GM21619 (cell line): ENCODE measurements at regions not wholly inside any gene's neighbourhood (a gene's known extent, or its start where the extent isn't known, plus 50 kb on each side); places are given as distances from the start of the nearest gene placed in this dataset.

Source experiments
- ATAC-seq: cut with Tn5 transposase; IDR thresholded peaks from one replicate; pipeline ENCODE4 v1.9.1; 2021; ENCODE audit not compliant: unreplicated experiment

DNA sequence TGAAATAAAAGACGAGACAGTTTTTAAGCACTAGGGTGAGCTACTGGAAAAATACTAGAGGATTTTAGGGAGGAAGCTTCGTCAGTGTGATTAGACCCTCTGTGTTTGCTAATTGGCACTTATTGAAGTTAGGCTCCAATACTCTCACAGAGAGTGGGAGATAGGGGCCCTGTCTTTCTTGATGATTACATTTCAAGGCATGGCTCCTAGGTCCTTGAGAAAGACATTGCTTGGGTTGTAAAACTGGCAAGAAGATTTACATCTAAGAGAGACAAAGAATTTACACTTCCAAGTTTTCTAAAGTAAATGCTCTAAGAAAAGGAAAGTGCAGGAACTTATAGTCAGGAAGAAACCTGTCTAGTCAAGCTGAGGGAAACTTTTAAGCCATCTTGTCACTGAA, 183.2 kb downstream of the C12orf50 start:
- ATAC-seq, result no peak

GRCh38 chr12:87841935-87842334, 187.3 kb downstream of the C12orf50 start:
- ATAC-seq, result no peak

DNA sequence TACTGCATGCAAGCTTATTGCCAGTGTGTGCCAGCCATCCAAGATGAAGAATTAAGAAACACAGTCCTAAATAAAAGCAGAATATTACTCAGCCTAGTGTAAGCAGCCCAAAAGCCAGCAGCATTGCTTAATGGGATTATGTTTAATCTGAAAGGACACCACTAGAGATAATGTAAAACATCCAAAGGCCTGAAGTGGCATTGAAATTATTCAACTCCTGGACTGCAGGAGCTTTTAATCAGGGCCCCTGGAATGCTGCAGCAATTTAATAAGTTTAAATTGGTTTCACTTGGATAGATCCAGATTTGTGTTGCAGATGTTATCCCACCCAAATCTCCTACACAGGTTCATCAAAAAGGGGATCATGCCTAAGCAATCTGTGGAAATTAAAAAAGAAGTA, 193.0 kb downstream of the C12orf50 start:
- ATAC-seq, result no peak

GRCh38 chr12:87828382-87828973, 200.7 kb downstream of the C12orf50 start:
- ATAC-seq, result no peak

DNA sequence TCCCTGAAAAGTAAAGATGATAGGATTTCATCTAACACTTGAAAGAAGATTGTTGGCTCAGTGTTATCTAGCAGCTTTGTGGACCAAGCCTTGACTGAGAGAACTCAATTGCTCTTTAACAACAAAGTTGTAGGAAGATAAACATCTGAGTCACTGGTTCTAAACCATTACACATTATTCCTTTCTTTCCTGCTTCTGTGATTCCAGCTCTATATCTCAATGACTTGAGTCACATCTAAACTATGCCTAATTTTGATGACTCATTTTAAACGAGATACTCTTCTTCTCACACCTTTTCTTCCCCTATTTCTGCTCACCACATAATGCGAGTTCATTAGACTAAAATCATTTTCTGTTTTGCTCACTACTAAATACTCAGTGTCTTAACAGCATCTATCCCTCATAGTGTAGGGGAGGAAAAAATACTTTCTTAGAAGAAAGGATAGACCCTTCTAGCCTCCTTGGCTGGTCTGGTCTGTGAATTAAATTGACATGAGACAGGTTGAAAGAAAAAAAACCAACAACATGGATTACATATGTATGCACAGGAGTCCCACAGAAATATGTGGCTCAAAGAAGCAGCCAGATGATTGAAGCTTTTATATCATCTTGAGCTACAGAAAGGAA, 201.4 kb downstream of the C12orf50 start:
- ATAC-seq, result no peak

- ATAC-seq, result no peak
Observed at GRCh38 chr12:87822923-87823322, 206.3 kb downstream of the C12orf50 start.

GRCh38 chr12:87820524-87821202, 208.5 kb downstream of the C12orf50 start:
- no peak for ATAC-seq

DNA sequence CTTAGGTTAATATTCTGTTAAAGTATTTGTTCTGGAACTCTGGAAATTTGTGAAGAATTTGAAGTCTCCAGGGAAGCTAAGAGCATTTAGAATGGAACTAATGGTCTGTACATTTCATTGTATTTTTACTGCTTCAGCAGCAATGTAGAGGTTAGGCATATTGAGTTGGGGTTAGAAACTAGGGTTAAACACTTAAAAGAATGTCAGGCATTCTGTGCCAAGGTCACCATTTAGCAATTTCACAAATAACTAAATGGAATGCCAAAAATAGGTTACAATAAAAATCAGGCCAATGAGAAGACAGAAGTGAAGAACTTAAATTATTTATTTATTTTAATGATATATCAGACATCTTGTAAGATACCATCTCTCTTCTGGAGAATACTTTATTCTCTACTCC, 210.8 kb downstream of the C12orf50 start:
- no peak for ATAC-seq

DNA sequence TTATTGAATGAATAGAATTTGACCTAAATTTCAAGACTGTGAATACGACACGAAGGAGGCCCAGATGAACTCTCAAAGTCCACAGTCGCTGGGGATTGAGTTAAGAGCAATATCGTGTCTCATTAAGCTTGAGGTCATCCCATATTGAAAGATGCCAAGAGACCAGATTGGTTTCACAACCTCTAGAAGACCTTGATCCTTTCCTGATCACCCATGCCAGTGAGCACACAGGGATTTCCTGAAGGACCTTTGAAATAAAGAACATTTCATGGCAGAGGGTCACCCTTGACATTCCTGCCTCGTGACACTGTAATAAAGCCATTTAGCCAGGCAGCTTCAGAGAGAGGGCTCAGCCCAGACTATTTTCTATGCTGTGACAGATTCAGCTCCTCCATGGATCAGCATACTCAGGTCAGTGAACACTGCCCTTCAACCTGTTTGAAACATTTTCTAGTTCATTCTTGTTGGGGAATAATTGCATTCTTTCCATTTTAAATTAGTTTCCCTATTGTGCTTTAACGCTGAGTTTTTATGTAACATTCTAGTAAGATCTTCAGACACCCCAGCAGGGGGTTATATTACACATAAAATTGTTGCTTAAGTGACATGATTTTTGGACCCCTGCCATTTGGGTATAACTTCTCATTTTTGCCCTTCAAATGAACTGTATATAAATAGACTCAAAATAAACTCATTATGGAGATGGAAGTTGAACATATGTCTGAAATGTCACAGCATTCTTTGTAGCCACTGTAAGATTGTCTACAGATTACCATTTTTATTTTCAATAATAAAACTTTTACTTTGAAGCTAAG, 213.2 kb downstream of the C12orf50 start:
- ATAC-seq, result no peak

- ATAC-seq, result no peak
Observed at GRCh38 chr12:87814625-87815024, 214.6 kb downstream of the C12orf50 start.

DNA sequence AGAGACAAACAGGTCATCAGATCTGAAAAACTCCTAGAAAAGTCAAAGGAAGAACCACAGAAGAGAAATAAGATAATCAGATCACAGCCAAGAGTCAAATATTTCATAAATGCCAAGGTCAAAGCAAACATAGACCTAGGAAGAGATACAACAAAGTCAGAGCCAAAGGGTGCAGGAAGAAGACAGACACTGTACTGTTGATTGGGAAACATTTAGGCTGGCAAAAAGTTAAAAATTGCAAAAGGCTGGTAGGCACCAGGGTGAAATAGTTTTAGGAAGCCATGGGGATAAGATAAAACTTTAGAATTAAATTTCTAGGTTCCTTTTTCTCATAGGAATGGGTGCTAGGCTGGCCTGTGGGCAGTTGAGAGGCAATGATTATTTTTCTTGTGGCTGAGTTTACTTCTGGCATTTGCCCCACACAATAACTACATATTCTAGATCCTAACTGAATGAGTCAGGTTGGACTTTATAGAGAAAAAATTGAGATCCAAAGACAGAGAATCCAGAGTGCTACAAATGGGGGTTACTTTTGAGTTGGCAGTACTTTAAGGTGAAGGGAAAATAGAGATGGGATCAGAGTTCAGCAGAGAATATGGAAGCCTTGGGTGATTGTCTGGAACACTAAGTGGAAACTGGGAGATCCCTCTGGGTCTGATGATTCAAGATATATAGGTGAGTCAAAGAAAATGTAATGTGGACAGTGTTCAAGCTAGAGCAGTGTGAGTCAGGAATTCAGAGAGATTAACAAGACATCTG, 215.5 kb downstream of the C12orf50 start:
- no peak for ATAC-seq

DNA sequence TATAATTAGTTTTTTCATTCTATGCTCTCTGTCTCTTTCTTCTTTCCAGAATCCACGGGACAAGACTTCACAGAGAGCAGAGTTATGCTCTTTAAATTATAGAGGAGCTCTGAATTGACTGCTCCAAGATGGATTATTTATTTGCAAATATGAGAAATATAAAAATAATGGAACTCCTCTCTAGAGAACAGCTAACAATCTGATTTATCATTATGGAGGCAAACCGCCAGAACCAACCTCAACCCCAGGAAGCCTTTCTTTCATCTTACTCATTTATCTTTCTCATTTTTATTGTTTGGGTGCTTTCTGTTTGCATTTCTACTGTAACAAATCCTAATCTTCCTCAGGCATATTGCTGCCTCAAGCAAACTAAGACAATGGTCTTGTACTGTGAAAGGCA, 216.5 kb downstream of the C12orf50 start:
- ATAC-seq, result no peak

DNA sequence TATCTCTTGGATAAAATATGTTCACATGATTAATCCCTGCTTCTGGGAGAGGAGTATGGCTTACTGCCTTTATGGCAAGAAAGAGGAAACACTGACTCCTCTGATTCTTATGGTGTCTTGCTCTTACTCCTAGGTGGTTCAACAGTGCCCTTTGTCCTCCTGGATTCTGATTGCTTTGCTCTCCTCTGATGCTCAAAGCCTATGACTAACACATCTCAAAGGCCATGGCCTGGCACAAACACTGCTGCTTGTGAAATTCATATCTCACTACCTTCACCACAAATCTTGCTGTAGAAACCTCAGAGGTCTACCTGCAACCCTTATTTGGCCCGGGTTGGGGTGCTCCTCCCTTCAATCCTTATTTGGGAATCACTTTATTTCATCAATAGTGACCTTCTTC, 217.2 kb downstream of the C12orf50 start:
- ATAC-seq, result no peak

- ATAC-seq, result no peak
Observed at GRCh38 chr12:87809916-87810315, 219.3 kb downstream of the C12orf50 start.

GRCh38 chr12:87807086-87807485, 222.1 kb downstream of the C12orf50 start:
- no peak for ATAC-seq

- ATAC-seq, result no peak
Observed at GRCh38 chr12:87806310-87806709, 222.9 kb downstream of the C12orf50 start.

DNA sequence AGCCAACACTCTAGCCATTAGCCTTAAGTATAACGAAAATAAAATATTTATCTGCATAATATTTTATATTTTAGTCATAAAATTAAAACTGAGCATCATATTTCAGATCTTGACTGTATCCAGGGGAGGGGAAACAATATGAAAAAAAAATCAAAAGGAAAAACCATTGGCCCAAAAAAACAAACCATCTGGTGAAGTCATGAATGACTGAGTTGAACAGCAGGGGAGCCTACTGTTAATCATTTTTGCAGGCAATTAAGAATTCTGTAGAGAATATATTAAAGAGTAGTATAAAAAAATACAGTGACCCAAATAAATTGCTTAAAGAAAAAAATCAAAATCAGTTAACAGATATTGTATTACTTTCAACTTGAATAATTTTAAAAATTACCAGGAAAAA, 224.8 kb downstream of the C12orf50 start:
- no peak for ATAC-seq

DNA sequence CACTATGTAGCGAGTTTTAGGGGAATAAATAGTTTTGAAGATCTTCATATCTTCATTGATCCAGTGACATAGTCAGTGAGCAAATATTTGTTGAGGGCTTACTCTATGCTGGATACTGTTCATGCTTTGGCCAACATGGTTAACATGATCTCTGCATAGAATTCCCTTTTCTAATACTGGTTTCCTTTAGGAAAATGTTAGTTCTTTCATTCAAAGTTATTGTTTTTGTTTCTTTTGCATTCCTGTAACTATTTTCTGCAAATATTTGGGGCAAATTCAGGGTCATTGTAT, 226.5 kb downstream of the C12orf50 start:
- ATAC-seq, result no peak

DNA sequence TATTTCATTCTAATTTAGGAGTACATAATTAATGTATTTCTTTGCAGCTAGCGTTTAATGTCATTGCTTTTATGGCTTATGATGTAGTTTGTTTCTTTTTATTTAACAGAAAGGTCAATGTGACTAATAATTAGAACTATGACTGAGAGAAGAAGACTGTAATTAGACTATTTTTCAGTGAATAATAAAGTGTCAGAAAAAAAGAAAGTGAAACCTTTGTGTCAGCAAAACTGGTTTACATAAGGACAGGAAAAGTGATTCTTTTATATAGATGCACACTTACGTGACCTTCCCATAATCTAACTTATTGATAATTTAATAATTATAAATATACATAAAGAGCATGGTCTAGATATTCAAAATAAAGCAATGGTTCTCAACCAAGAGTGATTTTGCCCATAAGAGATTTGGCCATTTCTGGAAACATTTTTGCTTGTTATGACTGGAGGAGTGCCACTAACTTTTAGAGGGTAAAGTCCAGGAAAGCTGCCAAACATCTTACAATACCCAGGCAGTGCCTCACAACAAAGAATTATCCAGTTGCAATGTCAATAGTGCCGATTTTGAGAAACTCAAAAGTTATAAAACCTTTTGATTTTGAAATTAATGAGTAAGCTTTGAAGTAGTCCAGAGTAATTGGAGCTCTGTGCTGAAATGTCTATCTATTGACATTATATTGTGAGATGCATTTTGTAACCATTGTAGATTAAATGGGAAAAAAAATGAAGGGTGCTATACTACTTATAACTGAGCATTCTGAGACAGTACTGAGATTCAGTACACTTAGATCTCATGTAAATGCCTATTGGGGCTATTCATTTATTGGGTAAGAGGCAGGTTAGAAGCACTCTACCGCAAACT, 227.1 kb downstream of the C12orf50 start:
- ATAC-seq, result no peak

- ATAC-seq, result no peak
Observed at GRCh38 chr12:87796961-87797516, 232.2 kb downstream of the C12orf50 start.
